HG03469 (cell line): ENCODE measurements at regions not wholly inside any gene's neighbourhood (a gene's known extent, or its start where the extent isn't known, plus 50 kb on each side); places are given as distances from the start of the nearest gene placed in this dataset.
"Not testable (repeated sequence)": the region's sequence is repeated elsewhere in the genome, so short reads cannot be mapped to it uniquely, and the experiment has no call there.

Source experiments
- ATAC-seq: cut with Tn5 transposase; IDR thresholded peaks from one replicate; pipeline ENCODE4 v1.9.1; 2021; ENCODE audit warnings: mild to moderate bottlenecking, moderate library complexity, moderate number of reproducible peaks; ENCODE audit not compliant: unreplicated experiment

DNA sequence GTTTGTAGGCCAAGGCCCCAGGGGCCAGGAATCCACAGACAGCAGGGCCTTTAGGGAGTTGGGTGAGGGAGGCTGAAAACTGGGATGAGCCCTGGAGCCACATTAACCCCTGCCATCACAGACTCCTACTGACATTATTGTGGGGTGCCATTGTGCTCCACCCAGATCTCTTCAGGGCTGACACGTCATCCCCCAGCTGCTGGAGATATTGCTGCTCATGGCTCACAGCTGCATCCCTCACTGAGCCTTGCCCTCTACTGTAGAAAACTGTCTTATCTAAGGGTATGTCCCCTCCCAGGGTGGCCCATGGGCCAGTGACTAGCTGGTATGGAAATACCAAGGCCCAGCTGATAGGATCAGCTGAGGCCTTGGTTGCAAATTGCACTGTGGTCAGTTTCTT lies 87.3 kb upstream of the PRR23C start:
- no peak for ATAC-seq

DNA sequence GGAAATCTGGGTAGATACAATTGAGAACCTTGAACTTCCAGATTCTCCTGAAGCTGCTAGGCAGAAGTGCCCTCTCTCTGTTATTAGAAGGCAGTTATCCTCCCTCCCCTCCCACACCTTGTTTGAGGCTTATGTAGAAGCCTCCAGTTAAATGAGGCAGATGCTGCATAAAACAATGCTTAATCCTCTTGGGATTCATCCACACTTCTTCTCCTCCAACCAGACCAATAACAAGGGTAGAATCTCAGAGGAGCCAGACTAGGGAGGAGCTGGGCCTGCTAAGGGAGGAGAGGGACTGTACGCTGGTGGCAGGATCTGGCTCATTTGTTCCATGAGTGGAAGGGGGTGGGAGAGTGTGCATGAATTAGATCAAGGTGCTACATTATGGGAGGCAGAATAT lies 88.3 kb upstream of the PRR23C start:
- ATAC-seq, result no peak

DNA sequence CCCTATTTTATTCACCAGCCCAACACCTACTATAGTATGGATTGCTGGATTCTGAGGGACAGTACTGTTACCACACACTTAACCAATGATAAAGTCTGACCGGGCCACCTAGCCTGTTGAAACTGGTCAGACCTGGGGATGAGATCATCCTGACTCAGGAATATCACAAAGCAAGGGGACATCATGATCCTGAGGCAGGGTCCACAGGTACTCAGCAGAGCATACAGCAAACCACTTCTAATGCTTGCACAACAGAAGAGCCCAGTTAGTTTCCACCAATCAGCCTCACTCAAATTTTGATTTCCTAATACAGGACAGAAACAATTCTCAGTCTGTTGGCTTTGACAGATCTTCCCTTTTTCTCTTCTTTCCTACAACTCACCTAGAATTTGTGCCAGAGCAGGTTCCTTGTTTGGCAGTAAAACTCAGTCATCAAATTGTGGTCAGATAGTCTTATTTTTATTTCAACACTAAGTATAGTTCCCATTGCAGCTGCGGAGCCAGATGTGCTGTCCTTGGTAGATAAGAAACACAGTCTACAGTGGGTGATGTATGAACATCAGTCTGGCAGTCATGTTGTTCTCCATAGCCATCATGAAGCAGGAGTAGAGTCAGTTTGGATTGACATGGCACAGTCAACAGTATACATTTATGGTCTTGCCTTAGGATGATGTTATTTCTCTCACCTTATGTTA lies 90.1 kb upstream of the PRR23C start:
- ATAC-seq, result no peak

GRCh38 chr3:139135657-139136056 lies 91.0 kb upstream of the PRR23C start:
- no peak for ATAC-seq

GRCh38 chr3:139136469-139137202 lies 91.9 kb upstream of the PRR23C start:
- ATAC-seq, result no peak

- no peak for ATAC-seq
These were observed 95.9 kb upstream of the PRR23C start for GRCh38 chr3:139140553-139140952.

GRCh38 chr3:139145980-139146379 lies 101.3 kb upstream of the PRR23C start:
- not testable (repeated sequence) for ATAC-seq

DNA sequence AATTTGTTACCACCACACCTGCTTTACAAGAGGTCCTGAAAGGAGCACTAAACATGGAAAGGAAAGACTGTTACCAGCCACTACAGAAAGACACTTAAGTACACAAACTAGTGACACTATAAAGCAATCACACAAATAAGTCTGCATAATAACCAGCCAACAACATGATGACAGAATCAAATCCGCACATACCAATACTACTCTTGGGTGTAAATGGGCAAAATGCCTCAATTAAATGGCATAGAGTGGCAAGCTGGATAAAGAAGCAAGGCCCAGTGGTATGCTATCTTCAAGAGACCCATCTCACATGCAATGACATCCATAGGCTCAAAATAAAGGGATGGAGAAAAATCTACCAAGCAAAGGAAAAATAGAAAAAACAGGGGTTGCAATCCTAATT lies 106.8 kb upstream of the PRR23C start:
- ATAC-seq, result no peak

DNA sequence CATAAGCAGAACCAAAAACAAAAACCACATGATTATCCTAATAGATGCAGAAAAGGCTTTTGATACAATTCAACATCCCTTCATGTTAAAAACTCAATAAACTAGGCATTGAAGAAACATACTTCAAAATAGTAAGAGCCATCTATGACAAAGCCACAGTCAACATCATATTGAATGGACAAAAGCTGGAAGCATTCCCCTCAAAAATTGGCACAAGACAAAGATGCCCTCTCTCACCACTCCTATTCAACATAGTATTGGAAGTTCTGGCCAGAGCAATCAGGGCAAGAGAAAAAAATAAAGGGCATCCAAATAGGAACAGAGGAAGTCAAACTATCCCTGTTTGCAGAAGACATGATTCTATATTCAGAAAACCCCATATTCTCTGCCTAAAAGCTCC lies 108.7 kb upstream of the PRR23C start:
- ATAC-seq, result not testable (repeated sequence)

DNA sequence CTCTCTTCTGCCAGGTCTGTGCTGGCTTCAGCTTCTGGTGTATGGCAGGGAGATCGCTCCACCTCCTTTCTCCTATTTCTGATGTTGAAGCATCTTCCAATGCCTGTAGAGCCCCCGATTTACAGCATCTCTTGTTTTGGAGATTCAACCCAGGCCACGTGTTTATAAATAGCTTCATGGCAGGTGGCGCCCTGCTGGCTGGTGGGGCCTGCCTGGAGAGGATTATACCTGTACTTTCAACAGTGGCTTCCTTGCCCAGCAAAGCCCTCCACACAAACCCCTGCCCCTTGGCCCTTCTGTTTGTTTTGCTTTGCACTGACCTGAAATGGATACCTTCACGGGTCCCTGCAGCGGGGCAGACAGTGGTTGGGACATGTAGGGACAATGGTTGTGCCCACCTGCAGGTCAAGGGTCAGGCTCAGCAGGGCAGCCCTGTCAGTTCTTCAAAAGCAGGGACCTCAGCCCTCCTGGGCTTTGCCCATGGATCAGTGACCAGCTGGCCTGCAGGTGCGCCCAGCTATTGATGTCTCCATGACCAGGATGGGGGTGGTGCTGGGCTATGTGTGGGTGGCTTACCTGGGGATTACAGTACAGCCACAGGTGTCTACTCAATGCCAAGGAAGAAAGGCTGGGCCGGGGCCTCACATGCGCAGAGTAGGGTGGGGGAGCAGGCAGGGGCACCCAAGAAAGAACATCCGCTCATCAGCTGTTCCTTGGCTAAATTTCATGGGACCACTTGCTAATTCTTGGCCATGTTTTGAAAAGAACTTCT lies 112.7 kb upstream of the PRR23C start:
- no peak for ATAC-seq

- ATAC-seq, result no peak
These were observed 114.7 kb upstream of the PRR23C start for GRCh38 chr3:139159356-139159755.

DNA sequence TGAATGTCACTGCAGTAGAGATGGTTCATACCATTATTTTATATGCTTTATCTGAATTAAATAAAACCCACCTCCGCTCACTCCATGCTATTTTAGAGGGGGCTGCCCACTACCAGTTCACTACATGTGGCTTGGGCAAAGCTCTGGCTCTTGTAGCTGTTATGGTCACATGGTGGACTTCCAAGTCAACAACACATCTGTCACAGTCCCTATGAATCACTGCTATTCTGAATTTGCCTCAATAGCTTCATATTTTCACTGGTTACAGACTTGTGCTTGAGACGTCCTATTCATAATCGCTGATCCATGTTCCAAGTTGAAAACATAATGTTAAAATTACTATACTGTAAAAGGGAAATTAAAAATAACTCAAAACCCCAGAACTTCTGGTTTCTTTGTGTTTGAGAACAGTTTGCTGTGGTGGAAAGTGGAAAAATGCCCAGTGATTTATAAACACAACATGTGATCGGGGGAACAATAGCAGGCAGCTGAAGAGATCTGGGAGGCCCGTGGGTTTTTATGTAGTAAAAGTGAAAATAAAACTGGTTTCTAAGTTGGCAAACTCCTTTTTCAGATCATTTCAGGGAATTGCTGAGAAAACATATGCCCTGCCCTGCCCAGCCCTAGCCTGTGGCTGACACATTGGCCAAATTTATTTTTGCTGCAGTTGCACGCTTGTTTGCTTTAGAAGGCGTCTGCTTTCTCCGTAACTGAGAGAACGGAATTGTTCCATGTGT lies 128.8 kb upstream of the PRR23C start:
- ATAC-seq, result no peak

DNA sequence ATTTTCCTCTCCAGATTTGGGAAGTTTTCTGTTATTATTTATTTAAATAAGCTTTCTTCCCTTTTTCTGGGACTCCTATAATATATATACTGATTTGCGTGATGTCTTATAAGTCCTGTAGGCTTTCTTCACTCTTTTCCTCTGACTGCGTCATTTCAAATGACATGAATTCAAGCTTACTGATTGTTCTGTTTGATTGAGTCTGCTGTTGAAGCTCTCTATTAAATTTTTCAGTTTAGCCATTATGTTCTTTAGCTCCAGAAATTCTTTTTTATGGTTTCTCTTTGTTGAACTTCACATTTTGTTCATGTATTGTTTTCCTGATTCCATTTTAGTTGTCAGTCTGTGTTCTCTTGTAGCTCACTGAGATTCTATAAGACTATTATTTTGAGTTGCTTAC lies 135.8 kb upstream of the PRR23C start:
- ATAC-seq, result no peak

DNA sequence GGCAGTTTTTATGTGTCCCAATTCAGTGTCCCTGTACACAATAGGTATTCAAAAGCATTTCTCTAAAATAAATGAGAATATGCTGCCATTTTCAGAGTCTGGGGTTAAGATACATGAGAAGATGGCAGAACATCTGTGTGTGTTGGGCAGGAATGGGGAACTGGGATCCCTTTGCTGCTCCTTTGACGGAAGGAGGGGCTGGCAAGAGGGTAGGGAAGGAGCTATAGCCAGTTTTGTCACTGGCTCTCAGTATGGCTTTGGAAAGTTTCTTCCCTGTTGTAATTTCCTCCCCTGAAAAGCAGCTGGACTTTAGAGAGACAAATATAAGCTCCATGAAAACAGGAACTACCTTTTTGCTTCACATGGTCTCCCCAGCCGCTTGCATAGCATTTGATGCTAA lies 137.5 kb upstream of the PRR23C start:
- no peak for ATAC-seq

DNA sequence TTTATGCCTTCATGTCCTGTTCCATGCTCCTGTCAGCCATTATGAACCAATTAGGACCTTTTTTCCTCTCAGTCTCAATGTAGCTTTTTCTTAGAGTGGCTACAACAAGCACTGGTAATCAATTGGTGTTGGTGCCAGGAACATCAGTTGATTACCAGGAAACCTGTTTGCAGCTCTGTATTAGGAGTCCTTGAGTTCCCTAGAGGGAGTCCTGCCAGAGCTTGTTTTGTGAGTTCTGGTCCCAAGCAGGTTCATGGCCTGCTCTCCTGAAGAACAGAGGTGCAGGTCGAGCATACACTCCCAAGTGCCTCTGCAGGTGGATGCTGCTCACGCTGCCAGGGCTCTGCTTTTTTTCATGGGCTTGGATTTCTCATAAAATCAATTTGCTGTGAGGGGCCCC lies 137.9 kb upstream of the PRR23C start:
- ATAC-seq, result no peak

- ATAC-seq, result no peak
These were observed 140.8 kb upstream of the PRR23C start for GRCh38 chr3:139185527-139185926.

DNA sequence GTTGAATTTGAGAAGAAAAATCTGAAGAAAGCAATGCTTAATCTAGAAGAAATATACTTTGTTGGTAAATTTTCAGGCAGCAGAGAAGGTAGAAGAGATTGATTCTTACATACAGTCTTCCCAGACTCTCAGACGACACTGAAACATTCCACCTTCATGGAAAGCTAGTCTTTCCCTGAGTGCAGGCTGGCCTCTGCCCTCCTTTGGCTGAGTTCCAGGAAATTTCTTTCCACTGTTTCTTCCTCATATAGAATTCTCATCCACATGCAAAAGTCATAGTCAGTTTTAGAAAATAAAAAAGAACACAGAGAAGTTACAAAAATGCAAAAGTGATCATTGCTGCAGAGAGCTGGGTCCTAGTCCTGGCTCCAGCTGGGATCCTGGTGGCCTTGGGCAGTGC lies 142.5 kb upstream of the PRR23C start:
- no peak for ATAC-seq

DNA sequence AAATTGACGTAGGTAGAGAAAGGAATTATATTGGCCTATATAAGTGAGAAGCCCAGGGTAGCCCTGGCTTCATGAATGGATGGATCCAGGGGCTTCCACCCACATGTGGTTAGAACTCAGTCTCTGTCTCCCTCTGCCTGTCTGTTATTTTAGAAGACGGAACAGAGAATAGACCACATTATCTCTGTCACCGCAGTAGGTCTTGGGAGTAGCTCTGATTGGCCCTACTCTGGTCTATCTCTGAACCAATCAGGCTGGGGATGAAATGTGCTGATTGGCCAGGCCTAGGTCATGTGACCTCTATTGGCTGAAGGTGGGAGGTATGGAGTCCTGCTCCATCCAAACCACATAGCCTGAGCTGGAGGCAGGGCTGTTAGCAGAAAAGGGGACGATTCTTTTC lies 143.0 kb upstream of the PRR23C start:
- ATAC-seq, result no peak

- ATAC-seq, result no peak
These were observed 145.3 kb upstream of the PRR23C start for GRCh38 chr3:139189943-139190342.

DNA sequence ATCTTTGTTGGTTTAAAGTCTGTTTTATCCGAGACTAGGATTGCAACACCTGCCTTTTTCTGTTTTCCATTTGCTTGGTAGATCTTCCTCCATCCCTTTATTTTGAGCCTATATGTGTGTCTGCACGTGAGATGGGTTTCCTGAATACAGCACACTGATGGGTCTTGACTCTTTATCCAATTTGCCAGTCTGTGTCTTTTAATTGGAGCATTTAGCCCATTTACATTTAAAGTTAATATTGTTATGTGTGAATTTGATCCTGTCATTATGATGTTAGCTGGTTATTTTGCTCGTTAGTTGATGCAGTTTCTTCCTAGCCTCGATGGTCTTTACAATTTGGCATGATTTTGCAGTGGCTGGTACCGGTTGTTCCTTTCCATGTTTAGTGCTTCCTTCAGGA lies 149.4 kb upstream of the MRPS22 start:
- not testable (repeated sequence) for ATAC-seq

DNA sequence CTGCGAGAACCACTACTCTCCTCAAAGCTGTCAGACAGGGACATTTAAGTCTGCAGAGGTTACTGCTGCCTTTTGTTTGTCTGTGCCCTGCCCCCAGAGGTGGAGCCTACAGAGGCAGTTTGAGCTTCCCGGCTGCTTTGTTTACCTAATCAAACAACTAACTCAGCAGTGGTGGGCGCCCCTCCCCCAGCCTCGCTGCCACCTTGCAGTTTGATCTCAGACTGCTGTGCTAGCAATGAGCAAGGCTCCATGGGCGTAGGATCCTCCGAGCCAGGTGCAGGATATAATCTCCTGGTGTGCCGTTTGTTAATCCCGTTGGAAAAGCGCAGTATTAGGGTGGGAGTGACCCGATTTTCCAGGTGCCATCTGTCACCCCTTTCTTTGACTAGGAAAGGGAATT lies 147.7 kb upstream of the MRPS22 start:
- ATAC-seq, result not testable (repeated sequence)
